ENCODE measurements at regions not wholly inside any gene's neighbourhood (a gene's known extent, or its start where the extent isn't known, plus 50 kb on each side); places are given as distances from the start of the nearest gene placed in this dataset.
A peak's percentile ranks its signal among the peaks of the same experiment; 100 is the strongest.

- POLR2A ChIA-PET: no interaction called here
- no peak for TF ChIP-seq ZNF449 (tag by site-specific recombination; IDR thresholded peaks at IDR 0.05)
- TF ChIP-seq, protein P1, sequence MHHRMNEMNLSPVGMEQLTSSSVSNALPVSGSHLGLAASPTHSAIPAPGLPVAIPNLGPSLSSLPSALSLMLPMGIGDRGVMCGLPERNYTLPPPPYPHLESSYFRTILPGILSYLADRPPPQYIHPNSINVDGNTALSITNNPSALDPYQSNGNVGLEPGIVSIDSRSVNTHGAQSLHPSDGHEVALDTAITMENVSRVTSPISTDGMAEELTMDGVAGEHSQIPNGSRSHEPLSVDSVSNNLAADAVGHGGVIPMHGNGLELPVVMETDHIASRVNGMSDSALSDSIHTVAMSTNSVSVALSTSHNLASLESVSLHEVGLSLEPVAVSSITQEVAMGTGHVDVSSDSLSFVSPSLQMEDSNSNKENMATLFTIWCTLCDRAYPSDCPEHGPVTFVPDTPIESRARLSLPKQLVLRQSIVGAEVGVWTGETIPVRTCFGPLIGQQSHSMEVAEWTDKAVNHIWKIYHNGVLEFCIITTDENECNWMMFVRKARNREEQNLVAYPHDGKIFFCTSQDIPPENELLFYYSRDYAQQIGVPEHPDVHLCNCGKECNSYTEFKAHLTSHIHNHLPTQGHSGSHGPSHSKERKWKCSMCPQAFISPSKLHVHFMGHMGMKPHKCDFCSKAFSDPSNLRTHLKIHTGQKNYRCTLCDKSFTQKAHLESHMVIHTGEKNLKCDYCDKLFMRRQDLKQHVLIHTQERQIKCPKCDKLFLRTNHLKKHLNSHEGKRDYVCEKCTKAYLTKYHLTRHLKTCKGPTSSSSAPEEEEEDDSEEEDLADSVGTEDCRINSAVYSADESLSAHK (tag by site-specific recombination; IDR thresholded peaks at IDR 0.05): no peak
- no peak for TF ChIP-seq ZBTB7A (tag by site-specific recombination; IDR thresholded peaks at IDR 0.05; ENCODE audit: low read depth)
- TF ChIP-seq ZBTB8A (tag by site-specific recombination; IDR thresholded peaks at IDR 0.05): no peak
- TF ChIP-seq, protein P2, sequence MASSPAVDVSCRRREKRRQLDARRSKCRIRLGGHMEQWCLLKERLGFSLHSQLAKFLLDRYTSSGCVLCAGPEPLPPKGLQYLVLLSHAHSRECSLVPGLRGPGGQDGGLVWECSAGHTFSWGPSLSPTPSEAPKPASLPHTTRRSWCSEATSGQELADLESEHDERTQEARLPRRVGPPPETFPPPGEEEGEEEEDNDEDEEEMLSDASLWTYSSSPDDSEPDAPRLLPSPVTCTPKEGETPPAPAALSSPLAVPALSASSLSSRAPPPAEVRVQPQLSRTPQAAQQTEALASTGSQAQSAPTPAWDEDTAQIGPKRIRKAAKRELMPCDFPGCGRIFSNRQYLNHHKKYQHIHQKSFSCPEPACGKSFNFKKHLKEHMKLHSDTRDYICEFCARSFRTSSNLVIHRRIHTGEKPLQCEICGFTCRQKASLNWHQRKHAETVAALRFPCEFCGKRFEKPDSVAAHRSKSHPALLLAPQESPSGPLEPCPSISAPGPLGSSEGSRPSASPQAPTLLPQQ (tag by site-specific recombination; IDR thresholded peaks at IDR 0.05): no peak
- TF ChIP-seq, protein P3, sequence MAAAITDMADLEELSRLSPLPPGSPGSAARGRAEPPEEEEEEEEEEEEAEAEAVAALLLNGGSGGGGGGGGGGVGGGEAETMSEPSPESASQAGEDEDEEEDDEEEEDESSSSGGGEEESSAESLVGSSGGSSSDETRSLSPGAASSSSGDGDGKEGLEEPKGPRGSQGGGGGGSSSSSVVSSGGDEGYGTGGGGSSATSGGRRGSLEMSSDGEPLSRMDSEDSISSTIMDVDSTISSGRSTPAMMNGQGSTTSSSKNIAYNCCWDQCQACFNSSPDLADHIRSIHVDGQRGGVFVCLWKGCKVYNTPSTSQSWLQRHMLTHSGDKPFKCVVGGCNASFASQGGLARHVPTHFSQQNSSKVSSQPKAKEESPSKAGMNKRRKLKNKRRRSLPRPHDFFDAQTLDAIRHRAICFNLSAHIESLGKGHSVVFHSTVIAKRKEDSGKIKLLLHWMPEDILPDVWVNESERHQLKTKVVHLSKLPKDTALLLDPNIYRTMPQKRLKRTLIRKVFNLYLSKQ (tag by site-specific recombination; IDR thresholded peaks at IDR 0.05; ENCODE audit: borderline replicate concordance): no peak
- CTCF ChIA-PET: interaction anchor here (0.6 kb wide), 1 partner anchor 33 kb away, joined by 3 read pairs; no protein-coding TSS in a partner anchor
Observed at GRCh38 chr2:239502430-239503186, 101.8 kb upstream of the HDAC4 start.

GRCh38 chr2:239500574-239501550 lies 100.0 kb upstream of the HDAC4 start:
- no peaks in the 10 kb centered on the region for H3K4me1 ChIP-seq (ENCODE audit: control insufficient read depth, insufficient read depth, low read length)
- POLR2A ChIA-PET: no interaction called here
- H3K9me3 ChIP-seq (ENCODE audit: control insufficient read depth, insufficient read depth, low read depth, low read length): no peaks in the 10 kb centered on the region
- H3K36me3 ChIP-seq (ENCODE audit: control insufficient read depth in 2 of 2, insufficient read depth in 1 of 2, low read length in 2 of 2): no peaks in the 10 kb centered on the region
- no peak overlapping the region for H3K4me3 ChIP-seq (ENCODE audit: low read depth, low read length)
- TF ChIP-seq ZSCAN18 (tag by site-specific recombination; IDR thresholded peaks at IDR 0.05) (no peak), SCRT2 (tag by site-specific recombination; IDR thresholded peaks at IDR 0.05) (peak; percentile 39; the same call in 1 of the 2 replicates)
- CTCF ChIA-PET: no interaction called here
- no peak overlapping the region for H3K27ac ChIP-seq (ENCODE audit: extremely low read depth, low read depth, low read length)

More at GRCh38 chr2:239502430-239503186, 101.8 kb upstream of the HDAC4 start:
- H3K36me3 ChIP-seq (ENCODE audit: control insufficient read depth in 2 of 2, insufficient read depth in 1 of 2, low read length in 2 of 2): no peaks in the 10 kb centered on the region
- H3K4me3 ChIP-seq (ENCODE audit: low read depth, low read length): no peak overlapping the region
- H3K27ac ChIP-seq (ENCODE audit: extremely low read depth, low read depth, low read length): no peak overlapping the region
- H3K4me1 ChIP-seq (ENCODE audit: control insufficient read depth, insufficient read depth, low read length): no peaks in the 10 kb centered on the region
- no peaks in the 10 kb centered on the region for H3K9me3 ChIP-seq (ENCODE audit: control insufficient read depth, insufficient read depth, low read depth, low read length)

Data from HEK293 (cell line).